Natural killer cell (primary cell): ENCODE measurements at regions not wholly inside any gene's neighbourhood (a gene's known extent, or its start where the extent isn't known, plus 50 kb on each side); places are given as distances from the start of the nearest gene placed in this dataset.

Source experiments
- ATAC-seq, 3 donors: fragments of 150-1000 bp in 2 of 3; fragments of 200-7000 bp in 1 of 3; cut with Tn5 transposase; 1 replicate in 1 of 3; 2 replicates in 2 of 3; pipeline ENCODE4 v1.10.0; 2021; ENCODE audit warnings: mild to moderate bottlenecking in 2 of 3, moderate library complexity in 2 of 3
- DNase-seq, 2 donors: peaks; one replicate each; pipeline versions ENCODE4 v3.0.0 to v3.0.0-alpha.2; 2013 to 2021; ENCODE audit warnings: mixed read lengths in 1 of 2
- H3K27ac ChIP-seq: one replicate; pipeline ENCODE4 v1.5.1; 2013; ENCODE audit warnings: mild to moderate bottlenecking, low read length
- H3K27me3 ChIP-seq: one replicate; pipeline ENCODE4 v1.6.1; 2013; ENCODE audit warnings: low read length; ENCODE audit not compliant: control insufficient read depth, insufficient read depth
- H3K36me3 ChIP-seq: one replicate; pipeline ENCODE4 v1.6.1; 2013; ENCODE audit warnings: low read length; ENCODE audit not compliant: control insufficient read depth, insufficient read depth
- H3K4me1 ChIP-seq: one replicate; pipeline ENCODE4 v1.6.1; 2013; ENCODE audit warnings: low read length; ENCODE audit not compliant: control insufficient read depth, insufficient read depth
- H3K4me3 ChIP-seq: one replicate; pipeline ENCODE4 v1.5.1; 2013; ENCODE audit warnings: low read length
- H3K9me3 ChIP-seq: one replicate; pipeline ENCODE4 v1.6.1; 2013; ENCODE audit warnings: low read length; ENCODE audit not compliant: control insufficient read depth, insufficient read depth
- H3K27ac Mint-ChIP-seq, 2 donors: one replicate each; pipeline ENCODE4 v1.8.0; 2022; ENCODE audit warnings: mild to moderate bottlenecking in 2 of 2, mixed read lengths in 2 of 2, moderate library complexity in 1 of 2
- H3K27me3 Mint-ChIP-seq, 2 donors: one replicate each; pipeline ENCODE4 v1.8.0; 2022; ENCODE audit warnings: low read depth in 2 of 2, mixed read lengths in 2 of 2
- H3K36me3 Mint-ChIP-seq: one replicate; pipeline ENCODE4 v1.8.0; 2022; ENCODE audit warnings: mixed read lengths
- H3K4me1 Mint-ChIP-seq, 2 donors: one replicate each; pipeline ENCODE4 v1.8.0; 2022; ENCODE audit warnings: mixed read lengths in 2 of 2
- H3K4me3 Mint-ChIP-seq: one replicate; pipeline ENCODE4 v1.8.0; 2022; ENCODE audit warnings: mild to moderate bottlenecking, moderate library complexity, mixed read lengths
- H3K9me3 Mint-ChIP-seq, 2 donors: one replicate each; pipeline ENCODE4 v1.8.0; 2022; ENCODE audit warnings: mixed read lengths in 2 of 2
- CTCF ChIP-seq: fragments of 200-600 bp; IDR thresholded peaks from one replicate; pipeline ENCODE4 v1.8.0; 2022; ENCODE audit warnings: antibody characterized with exemption
- whole genome bisulfite sequencing: methylation state at CpG from one replicate; pipeline ENCODE4 v1.1.7; 2013; ENCODE audit warnings: missing lambda C conversion rate; ENCODE audit not compliant: insufficient coverage; 5-methylcytosine and 5-hydroxymethylcytosine counted together
- intact Hi-C: fragments of 100-400 bp; cut with micrococcal nuclease; formaldehyde crosslinking; loops from one replicate; pipeline ENCODE4 v1.14.2; 2022

GRCh38 chr11:29628609-29629008, 388.2 kb downstream of the KCNA4 start:
- H3K9me3 Mint-ChIP-seq, result peaks cover 5 to 16% of the 10 kb centered on the region in 2 donors
- H3K4me1 ChIP-seq, result no peaks in the 10 kb centered on the region
- H3K4me3 Mint-ChIP-seq, result no peak overlapping the region
- 85% methylated on average over 3 of the region's 3 CpGs for WGBS
- no peak for ATAC-seq
- intact Hi-C loops, result no loop called here
- no peaks in the 10 kb centered on the region for H3K36me3 Mint-ChIP-seq
- no peak overlapping the region for H3K27ac ChIP-seq
- H3K9me3 ChIP-seq, result no peaks in the 10 kb centered on the region
- no peaks in the 10 kb centered on the region for H3K27me3 ChIP-seq
- H3K4me1 Mint-ChIP-seq, result no peaks in the 10 kb centered on the region
- H3K4me3 ChIP-seq, result no peak overlapping the region
- DNase-seq, result no peak
- H3K36me3 ChIP-seq, result no peaks in the 10 kb centered on the region
- TF ChIP-seq CTCF, result no peak
- H3K27me3 Mint-ChIP-seq, result no peaks in the 10 kb centered on the region
- no peak overlapping the region for H3K27ac Mint-ChIP-seq

- no peaks in the 10 kb centered on the region for H3K36me3 Mint-ChIP-seq
- Histone ChIP-seq H3K36me3 (no peaks in the 10 kb centered on the region), H3K4me1 (no peaks in the 10 kb centered on the region), H3K27me3 (no peaks in the 10 kb centered on the region), H3K27ac (no peak overlapping the region), H3K4me3 (no peak overlapping the region), H3K9me3 (no peaks in the 10 kb centered on the region)
- DNase-seq (no peak), ATAC-seq (no peak)
- WGBS, result no CpG with 5 or more reads among the region's 1 CpG
- no peaks in the 10 kb centered on the region for H3K4me1 Mint-ChIP-seq
- TF ChIP-seq CTCF, result no peak
- no peaks in the 10 kb centered on the region for H3K27me3 Mint-ChIP-seq
- peaks cover 5 to 14% of the 10 kb centered on the region in 2 donors for H3K9me3 Mint-ChIP-seq
- intact Hi-C loops, result no loop called here
- H3K27ac Mint-ChIP-seq, result no peak overlapping the region
- no peak overlapping the region for H3K4me3 Mint-ChIP-seq
Measured at GRCh38 chr11:29627541-29627940, 389.3 kb downstream of the KCNA4 start.

DNA sequence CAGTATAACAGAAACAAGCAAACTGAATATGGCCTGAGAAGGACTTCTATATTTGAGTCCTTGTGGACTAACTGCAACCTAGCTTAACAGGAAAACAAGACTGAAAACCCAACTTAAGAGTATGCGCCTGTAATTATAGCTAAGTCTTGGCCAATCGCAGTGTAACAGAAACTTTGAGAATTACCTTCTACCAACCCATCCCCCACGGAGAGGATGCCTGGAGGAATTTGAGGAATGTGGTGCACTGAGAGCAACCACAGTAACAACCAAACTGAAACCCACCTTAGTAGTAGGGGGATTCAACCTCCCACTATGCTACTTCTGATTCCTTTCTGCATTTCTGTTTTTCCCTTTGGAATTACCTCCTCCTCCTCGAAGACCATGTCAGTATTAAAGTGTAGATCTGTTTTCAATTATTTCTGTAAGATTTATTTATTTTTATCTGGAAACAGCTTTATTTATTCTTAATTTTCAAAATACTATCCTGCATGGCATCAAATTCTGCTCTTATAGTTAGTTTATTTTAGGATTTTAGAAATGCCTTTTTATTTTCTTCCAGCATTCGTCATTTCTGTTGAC, 393.6 kb downstream of the KCNA4 start:
- Mint-ChIP-seq H3K4me1 (no peaks in the 10 kb centered on the region), H3K27ac (no peak overlapping the region), H3K4me3 (no peak overlapping the region), H3K9me3 (peaks cover 0 to 6% of the 10 kb centered on the region in 2 donors), H3K27me3 (no peaks in the 10 kb centered on the region), H3K36me3 (no peaks in the 10 kb centered on the region)
- H3K4me3 ChIP-seq, result no peak overlapping the region
- intact Hi-C loops, result no loop called here
- no peak overlapping the region for H3K27ac ChIP-seq
- no peaks in the 10 kb centered on the region for H3K36me3 ChIP-seq
- H3K9me3 ChIP-seq, result no peaks in the 10 kb centered on the region
- no peak for ATAC-seq
- DNase-seq, result no peak
- no peaks in the 10 kb centered on the region for H3K27me3 ChIP-seq
- no peak for TF ChIP-seq CTCF
- H3K4me1 ChIP-seq, result no peaks in the 10 kb centered on the region
- WGBS, result no CpG with 5 or more reads among the region's 5 CpGs

DNA sequence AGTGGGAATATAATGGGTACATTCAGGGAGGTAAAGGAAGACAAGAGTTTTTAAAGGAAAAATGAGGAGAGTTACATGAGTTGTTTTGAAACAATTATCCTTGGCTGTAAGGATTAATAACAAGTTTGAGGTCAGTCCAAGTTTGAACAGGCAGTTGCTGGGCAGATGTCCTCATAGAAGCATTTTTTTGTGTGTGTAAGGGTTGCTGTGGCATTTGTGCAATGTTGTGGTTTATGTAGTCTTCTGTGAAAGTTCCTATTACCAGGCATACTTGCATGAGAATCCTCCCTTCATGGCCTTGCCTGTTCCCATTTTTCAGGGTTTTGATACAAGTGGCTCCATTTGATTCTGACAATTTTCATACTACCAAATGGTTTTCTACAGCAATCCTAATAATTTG, 400.2 kb downstream of the KCNA4 start:
- TF ChIP-seq CTCF, result no peak
- no peak overlapping the region for H3K27ac Mint-ChIP-seq
- no peak for DNase-seq
- peaks cover 5% of the 10 kb centered on the region for H3K9me3 ChIP-seq
- no peaks in the 10 kb centered on the region for H3K4me1 ChIP-seq
- no peaks in the 10 kb centered on the region for H3K27me3 ChIP-seq
- H3K36me3 ChIP-seq, result no peaks in the 10 kb centered on the region
- no peaks in the 10 kb centered on the region for H3K4me1 Mint-ChIP-seq
- no peaks in the 10 kb centered on the region for H3K27me3 Mint-ChIP-seq
- peaks cover 4 to 17% of the 10 kb centered on the region in 2 donors for H3K9me3 Mint-ChIP-seq
- no peak for ATAC-seq
- intact Hi-C loops, result no loop called here
- no peak overlapping the region for H3K4me3 Mint-ChIP-seq
- peaks cover 6% of the 10 kb centered on the region for H3K36me3 Mint-ChIP-seq
- no peak overlapping the region for H3K27ac ChIP-seq
- H3K4me3 ChIP-seq, result no peak overlapping the region
